ENCODE measurements at regions not wholly inside any gene's neighbourhood (a gene's known extent, or its start where the extent isn't known, plus 50 kb on each side); places are given as distances from the start of the nearest gene placed in this dataset.

DNA sequence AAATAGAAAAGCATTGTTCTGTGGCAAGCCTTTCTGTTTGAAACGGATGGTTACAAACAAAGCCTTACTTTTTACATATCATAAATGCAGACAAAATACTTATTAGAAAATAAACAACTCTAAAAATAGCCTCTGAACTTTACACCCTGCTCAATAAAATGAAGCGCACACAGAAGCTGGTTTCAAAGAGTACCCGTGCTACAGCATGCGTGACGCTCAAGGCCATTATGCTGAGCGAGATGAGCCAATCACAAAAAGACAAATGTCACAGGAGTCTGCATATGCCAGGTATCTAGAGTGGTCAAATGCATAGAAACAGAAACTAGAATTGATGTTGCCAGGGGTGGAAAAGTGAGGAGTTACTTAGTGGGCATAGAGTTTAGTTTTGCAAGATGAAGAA lies 326.5 kb upstream of the GATB start:
- H3K9me3 Mint-ChIP-seq = no peaks in the 10 kb centered on the region
- CTCF ChIA-PET = no interaction called here
- peaks cover 51% of the 10 kb centered on the region for H3K4me1 Mint-ChIP-seq
- no peak overlapping the region for H3K4me3 Mint-ChIP-seq
- no peak for DNase-seq
- H3K27me3 Mint-ChIP-seq = no peaks in the 10 kb centered on the region
- H3K27ac Mint-ChIP-seq = no peak overlapping the region
- H3K36me3 Mint-ChIP-seq = peaks cover 14% of the 10 kb centered on the region

DNA sequence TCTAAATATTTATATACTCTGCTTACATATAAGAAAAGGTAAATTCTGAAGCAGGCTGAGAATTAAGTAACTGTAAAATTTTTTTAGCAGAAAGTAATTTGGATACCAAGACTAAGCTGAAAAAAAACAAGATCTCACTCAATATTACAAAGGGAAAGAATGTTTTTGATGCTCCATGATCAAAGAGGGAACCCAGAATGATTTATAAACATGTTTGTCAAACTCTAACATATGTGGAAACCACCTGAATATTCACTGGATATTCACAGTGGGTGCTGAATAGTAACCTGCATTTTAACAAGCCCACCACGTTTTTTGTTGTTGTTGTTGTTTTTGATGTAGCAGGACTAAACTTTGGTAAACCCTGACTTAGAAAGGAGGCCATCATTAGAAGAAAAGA lies 324.9 kb upstream of the GATB start:
- H3K4me1 Mint-ChIP-seq = peaks cover 55% of the 10 kb centered on the region
- no peaks in the 10 kb centered on the region for H3K9me3 Mint-ChIP-seq
- H3K4me3 Mint-ChIP-seq = no peak overlapping the region
- H3K27ac Mint-ChIP-seq = no peak overlapping the region
- no peaks in the 10 kb centered on the region for H3K27me3 Mint-ChIP-seq
- DNase-seq = no peak
- peaks cover 23% of the 10 kb centered on the region for H3K36me3 Mint-ChIP-seq
- CTCF ChIA-PET = no interaction called here

DNA sequence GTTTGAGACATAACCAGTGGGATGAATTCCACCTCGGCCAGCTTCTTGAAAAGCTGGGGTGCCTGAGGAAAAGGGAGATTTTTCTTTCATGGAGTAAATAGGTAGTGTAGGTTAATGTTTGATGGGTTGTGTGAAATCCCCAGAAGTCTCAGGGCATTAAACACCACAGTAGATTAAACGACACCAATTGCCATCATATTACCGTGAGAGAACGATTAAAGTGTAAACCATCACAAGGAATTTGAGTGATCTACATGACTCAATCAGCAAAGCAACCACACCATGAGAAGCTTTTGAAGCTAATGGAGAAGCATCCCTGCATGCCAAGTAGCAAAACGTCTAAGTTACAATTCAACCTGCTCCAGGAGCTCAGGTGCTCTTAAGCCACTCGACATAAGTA lies 322.5 kb upstream of the GATB start:
- Mint-ChIP-seq H3K4me3 (no peak overlapping the region), H3K36me3 (peaks cover 19% of the 10 kb centered on the region), H3K9me3 (no peaks in the 10 kb centered on the region), H3K4me1 (peaks cover 60% of the 10 kb centered on the region), H3K27me3 (no peaks in the 10 kb centered on the region), H3K27ac (no peak overlapping the region)
- CTCF ChIA-PET = no interaction called here
- DNase-seq = no peak

DNA sequence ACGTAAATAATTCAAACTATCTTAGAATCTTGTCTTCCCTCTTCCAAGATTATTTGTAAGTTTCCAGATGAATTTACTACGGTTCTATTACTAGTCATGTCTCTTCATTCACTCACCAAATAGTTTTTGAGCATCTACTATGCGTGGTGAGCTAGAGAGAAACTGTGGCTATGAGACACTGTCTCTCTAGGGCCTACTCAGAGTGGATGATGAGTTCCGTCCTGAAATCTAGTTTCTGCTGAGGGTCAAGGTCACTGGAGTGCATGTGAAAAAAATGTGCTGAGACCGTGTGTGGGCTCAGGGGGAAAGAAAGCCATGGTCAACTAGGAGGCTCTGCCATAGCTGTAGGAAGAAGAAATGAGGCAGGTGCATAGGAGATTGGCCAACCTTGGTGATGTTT lies 320.2 kb upstream of the GATB start:
- no peak for DNase-seq
- H3K4me3 Mint-ChIP-seq = no peak overlapping the region
- peaks cover 28% of the 10 kb centered on the region for H3K36me3 Mint-ChIP-seq
- H3K4me1 Mint-ChIP-seq = peaks cover 69% of the 10 kb centered on the region
- peak overlapping the region; percentile 44 for H3K27ac Mint-ChIP-seq
- CTCF ChIA-PET = interaction anchor here (1.3 kb wide), 1 partner anchor 16 kb away, joined by 4 read pairs; no protein-coding TSS in a partner anchor
- peaks cover 7% of the 10 kb centered on the region for H3K9me3 Mint-ChIP-seq
- no peaks in the 10 kb centered on the region for H3K27me3 Mint-ChIP-seq

DNA sequence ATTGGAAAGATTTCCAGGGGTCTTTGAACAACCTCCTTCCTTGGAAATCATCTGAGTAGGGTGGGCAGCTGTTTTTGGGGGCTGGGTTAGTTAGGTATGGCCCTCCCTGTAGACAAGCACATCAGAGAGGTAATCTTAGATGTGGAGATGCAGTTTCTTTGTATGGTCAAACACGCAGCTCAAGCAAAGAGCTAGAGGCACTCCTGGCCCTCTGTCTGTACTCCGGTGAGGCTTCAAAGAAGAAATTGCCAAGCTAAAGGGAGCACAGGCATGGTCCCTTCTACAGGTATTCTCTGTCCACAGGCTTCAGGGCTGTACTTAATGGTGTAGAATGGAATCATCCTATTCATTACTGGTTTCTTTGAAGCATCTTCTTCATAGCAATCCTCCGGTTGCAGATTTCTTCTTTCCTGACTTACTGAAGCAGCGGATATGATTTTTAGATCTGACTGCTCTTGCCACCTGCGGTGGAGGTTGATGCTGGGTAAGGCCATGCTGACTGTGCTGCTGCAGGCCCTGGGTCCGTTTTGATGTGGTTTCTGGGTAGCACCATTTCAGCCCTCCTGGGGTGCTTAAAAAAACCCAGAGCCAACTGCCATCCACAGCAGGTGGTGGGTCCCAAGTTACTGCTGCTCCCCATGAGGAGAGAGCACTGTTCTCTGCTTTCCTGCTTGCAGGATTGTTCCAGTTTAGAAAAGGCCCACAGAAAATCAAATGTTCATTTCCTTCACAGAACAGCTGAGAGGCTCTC lies 318.9 kb upstream of the GATB start:
- peak overlapping the region; percentile 97 for H3K27ac Mint-ChIP-seq
- CTCF ChIA-PET = no interaction called here
- peaks cover 7% of the 10 kb centered on the region for H3K9me3 Mint-ChIP-seq
- peaks cover 65% of the 10 kb centered on the region for H3K4me1 Mint-ChIP-seq
- H3K27me3 Mint-ChIP-seq = no peaks in the 10 kb centered on the region
- DNase-seq = peak; percentile 76
- peaks cover 26% of the 10 kb centered on the region for H3K36me3 Mint-ChIP-seq
- H3K4me3 Mint-ChIP-seq = peak overlapping the region; percentile 17

DNA sequence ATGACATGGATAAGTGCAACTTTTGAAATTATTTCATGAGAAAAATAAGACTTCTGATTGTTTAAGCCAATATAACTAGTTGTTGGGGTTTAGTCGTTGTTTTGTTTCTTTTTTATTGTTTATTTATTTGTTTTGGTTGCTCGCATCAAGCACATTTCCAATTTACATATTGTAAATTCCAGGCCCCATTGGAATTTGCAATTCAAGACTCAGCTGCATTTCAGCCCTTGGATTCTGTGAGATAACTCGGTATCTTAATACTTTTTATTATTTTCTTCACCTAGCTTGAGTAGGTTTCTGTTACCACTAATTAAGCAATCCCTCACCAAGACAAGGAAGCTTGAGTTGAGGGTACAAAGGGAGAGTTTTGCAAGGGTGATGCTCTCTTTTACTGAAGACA lies 318.3 kb upstream of the GATB start:
- H3K27me3 Mint-ChIP-seq = no peaks in the 10 kb centered on the region
- H3K27ac Mint-ChIP-seq = peak overlapping the region; percentile 97
- H3K4me1 Mint-ChIP-seq = peaks cover 66% of the 10 kb centered on the region
- peaks cover 7% of the 10 kb centered on the region for H3K9me3 Mint-ChIP-seq
- no peak overlapping the region for H3K4me3 Mint-ChIP-seq
- peaks cover 26% of the 10 kb centered on the region for H3K36me3 Mint-ChIP-seq
- no peak for DNase-seq
- CTCF ChIA-PET = no interaction called here

DNA sequence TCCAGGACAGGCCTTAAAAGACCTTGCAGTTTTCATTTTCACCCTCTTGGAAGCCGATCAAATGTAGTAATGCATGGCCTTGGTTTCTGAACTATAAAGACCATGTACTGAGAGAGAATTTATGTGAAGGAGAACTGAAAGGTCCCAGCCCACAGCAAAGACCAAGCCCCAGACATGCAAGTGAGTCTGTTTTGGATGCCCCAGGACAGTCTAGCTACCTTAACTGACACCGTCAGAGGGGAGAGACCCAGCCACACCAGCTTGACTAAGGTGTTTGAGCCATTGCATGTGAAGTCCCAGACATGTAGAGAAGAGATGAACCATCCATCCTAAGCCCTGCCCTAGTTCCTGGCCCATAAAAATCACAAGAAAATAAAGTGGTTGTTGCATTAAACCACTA lies 316.8 kb upstream of the GATB start:
- Mint-ChIP-seq H3K9me3 (peaks cover 7% of the 10 kb centered on the region), H3K27me3 (no peaks in the 10 kb centered on the region), H3K27ac (no peak overlapping the region), H3K36me3 (peaks cover 23% of the 10 kb centered on the region), H3K4me3 (no peak overlapping the region), H3K4me1 (peaks cover 66% of the 10 kb centered on the region)
- CTCF ChIA-PET = no interaction called here
- DNase-seq = no peak

DNA sequence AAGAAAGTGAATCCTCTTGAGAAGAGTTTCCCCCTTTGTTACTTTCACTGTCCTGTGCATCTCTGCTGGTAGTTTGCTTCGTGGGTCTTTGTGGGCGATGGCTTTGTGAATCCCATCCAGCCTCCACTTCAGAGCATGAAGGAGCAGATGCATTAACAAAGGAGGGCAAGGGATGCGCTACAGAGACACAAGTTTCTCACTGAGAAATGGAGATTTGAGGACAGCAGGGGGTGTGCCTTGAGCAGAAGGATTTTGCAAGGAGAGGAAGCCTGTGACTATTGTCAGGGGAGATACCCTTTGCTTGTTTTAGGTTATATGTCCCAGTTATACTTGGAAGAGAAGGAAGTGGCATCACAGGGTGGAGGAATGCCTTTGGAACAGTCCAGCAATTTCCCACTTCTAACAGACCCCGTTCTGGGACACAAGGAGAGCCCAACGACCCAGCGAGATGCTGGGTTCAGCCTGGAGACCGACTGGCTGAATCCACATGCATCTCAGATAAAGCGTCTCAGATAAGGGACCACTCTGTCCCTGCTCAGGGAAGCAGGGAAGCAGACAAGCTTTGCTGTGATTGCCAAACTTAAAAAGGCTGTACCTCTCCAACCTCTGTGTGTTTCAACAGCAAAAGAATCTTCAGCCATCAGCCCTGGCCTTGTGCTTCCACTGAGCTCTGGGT lies 314.6 kb upstream of the GATB start:
- no peak overlapping the region for H3K27ac Mint-ChIP-seq
- peaks cover 12% of the 10 kb centered on the region for H3K36me3 Mint-ChIP-seq
- H3K4me1 Mint-ChIP-seq = peaks cover 45% of the 10 kb centered on the region
- H3K27me3 Mint-ChIP-seq = no peaks in the 10 kb centered on the region
- CTCF ChIA-PET = no interaction called here
- no peak overlapping the region for H3K4me3 Mint-ChIP-seq
- DNase-seq = no peak
- H3K9me3 Mint-ChIP-seq = peaks cover 9% of the 10 kb centered on the region

DNA sequence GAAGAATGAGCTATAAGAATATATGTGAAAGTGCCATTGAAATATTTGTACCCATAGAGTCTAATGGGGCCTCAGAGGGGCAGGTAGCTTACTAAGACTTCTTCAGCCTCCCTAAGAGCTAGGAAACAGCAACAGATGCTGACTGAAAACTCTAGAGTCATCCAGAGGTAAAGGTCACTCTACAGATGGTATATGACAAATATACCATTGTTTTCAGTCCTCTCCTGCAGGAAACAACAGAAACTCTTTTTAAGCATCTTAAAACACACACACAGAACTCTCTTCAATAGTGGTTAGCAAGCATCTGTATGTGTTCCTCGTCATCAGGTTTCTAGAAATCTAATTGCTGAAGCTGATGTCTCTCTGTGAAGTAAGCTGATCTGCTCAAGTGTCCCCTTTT lies 313.8 kb upstream of the GATB start:
- H3K27ac Mint-ChIP-seq = no peak overlapping the region
- H3K9me3 Mint-ChIP-seq = peaks cover 9% of the 10 kb centered on the region
- CTCF ChIA-PET = no interaction called here
- H3K4me1 Mint-ChIP-seq = peaks cover 37% of the 10 kb centered on the region
- H3K4me3 Mint-ChIP-seq = no peak overlapping the region
- DNase-seq = no peak
- no peaks in the 10 kb centered on the region for H3K27me3 Mint-ChIP-seq
- peaks cover 12% of the 10 kb centered on the region for H3K36me3 Mint-ChIP-seq

DNA sequence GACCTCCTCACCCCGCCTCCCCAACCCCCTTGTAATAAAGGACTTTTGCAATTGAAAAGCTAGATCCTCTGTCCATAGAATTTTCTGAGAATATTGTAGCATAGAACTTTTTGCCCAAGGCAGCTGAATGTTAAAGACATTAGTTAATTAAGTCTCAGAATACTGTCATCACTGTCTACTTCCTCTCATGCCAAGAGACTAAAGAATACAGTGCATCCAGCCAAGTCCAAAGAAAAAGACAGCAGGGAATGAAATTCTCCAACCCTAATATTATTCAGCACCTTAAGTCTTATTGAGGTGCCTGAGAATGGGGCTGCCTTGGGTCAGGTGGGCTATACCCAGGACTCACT lies 313.3 kb upstream of the GATB start:
- Mint-ChIP-seq H3K36me3 (peaks cover 13% of the 10 kb centered on the region), H3K9me3 (peaks cover 9% of the 10 kb centered on the region), H3K4me3 (no peak overlapping the region), H3K27me3 (no peaks in the 10 kb centered on the region), H3K27ac (no peak overlapping the region), H3K4me1 (peaks cover 34% of the 10 kb centered on the region)
- CTCF ChIA-PET = no interaction called here
- no peak for DNase-seq

DNA sequence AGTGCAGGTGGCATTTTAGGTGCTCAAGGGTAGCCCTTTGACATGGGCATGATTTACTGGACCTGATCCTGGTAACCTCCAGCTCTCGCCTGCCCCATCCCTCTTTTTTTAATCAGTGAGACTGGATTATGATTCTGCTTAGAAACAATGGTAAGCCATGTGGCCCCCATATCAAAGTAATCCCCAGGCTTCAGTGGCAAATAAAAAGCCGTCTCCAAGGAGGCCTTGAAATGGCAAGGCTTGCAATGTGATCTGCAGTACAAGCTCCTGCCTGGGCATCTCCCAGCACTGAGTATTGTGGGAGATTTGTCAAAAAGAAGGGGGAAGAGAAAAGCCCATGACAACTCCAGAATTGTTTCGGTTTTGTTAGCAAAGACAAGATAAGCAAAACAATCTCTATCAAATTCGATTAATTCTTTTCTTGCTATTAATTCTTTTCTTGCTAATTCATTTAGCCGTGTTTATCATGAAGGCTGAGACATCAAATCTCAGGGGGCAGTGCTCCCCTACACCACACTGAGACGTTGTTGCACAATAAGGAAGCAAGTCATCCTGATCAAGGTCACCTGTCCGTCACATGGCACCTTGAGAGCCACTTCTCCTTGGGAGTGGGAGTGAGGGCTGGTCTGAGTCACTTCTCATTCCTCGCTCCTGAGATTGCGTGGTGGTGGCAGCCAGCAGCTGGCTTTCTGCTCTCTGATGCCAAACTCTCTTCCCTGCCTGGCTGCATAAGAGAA lies 312.7 kb upstream of the GATB start:
- Mint-ChIP-seq H3K9me3 (peaks cover 12% of the 10 kb centered on the region), H3K4me3 (no peak overlapping the region), H3K4me1 (peaks cover 34% of the 10 kb centered on the region), H3K27me3 (no peaks in the 10 kb centered on the region), H3K27ac (no peak overlapping the region), H3K36me3 (peaks cover 18% of the 10 kb centered on the region)
- CTCF ChIA-PET = no interaction called here
- DNase-seq = no peak

DNA sequence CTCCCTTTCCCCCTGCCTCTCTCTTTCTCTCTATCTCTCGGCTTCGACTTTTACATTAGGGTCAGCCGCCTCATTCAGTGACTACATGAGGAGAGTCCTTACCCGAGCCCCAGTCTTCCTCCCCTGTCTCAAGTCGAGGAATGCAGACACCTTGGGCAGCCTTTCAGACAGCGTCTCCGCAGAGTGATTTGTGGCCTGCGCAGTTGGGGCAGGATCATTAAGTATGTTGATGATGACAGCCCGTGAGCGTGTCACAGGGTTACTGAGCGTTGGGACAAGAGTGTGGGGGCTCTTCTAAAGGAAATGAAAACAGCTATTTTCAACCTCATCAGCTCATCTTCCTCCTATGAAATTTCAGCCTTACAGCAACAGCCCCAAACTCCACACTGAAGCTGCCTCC lies 312.1 kb upstream of the GATB start:
- DNase-seq = no peak
- Mint-ChIP-seq H3K4me1 (peaks cover 32% of the 10 kb centered on the region), H3K4me3 (no peak overlapping the region), H3K9me3 (peaks cover 13% of the 10 kb centered on the region), H3K27me3 (no peaks in the 10 kb centered on the region), H3K27ac (no peak overlapping the region), H3K36me3 (peaks cover 18% of the 10 kb centered on the region)
- CTCF ChIA-PET = no interaction called here

DNA sequence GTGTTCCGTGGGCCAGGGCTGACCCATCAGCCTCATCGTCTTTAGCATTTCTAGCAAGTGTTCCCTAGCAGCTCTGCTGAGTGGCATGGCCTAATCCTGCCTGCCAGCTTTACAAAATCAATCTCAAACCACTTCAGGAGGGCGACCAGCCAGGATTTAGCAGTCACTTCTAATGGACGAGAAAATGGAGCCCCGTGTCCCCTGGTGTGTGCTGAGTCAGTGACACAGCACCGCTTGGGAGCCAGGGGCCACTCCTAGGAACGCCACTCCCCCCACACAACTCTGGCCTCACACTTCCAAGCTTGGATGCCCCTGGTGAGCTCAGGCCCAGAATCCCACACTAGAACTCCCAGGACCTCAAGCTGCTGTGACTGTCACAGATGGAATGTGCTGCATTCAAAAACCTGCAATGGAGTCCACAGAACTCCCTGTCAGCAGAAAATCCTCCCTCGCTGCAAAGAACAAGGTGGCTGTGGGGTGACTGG lies 311.2 kb upstream of the GATB start:
- no peak overlapping the region for H3K4me3 Mint-ChIP-seq
- no peak for DNase-seq
- CTCF ChIA-PET = interaction anchor here (1.4 kb wide), 1 partner anchor 14 kb away, joined by 3 read pairs; no protein-coding TSS in a partner anchor
- no peaks in the 10 kb centered on the region for H3K27me3 Mint-ChIP-seq
- H3K9me3 Mint-ChIP-seq = peaks cover 9% of the 10 kb centered on the region
- H3K27ac Mint-ChIP-seq = no peak overlapping the region
- peaks cover 24% of the 10 kb centered on the region for H3K4me1 Mint-ChIP-seq
- H3K36me3 Mint-ChIP-seq = peaks cover 12% of the 10 kb centered on the region

DNA sequence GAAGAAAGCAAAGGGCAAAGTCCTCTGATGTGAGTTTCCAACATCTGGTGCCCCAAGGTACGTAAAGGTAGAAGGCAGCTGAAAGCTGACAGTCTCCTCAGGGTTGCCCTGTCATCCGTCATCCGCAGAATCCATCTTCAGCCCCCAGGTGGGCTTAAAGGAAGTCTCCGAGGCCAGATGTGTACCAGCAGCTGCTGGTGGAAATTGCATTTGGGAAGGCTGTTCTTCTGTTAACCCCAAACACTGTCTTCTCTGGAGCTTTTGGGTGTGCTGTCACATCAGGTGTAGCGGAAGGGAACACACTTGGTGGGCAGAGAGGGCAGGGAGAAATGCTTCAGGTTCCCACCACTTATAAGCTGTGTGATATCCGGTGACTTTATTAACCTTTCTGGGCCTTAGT lies 310.0 kb upstream of the GATB start:
- H3K4me3 Mint-ChIP-seq = no peak overlapping the region
- H3K9me3 Mint-ChIP-seq = peaks cover 10% of the 10 kb centered on the region
- peaks cover 9% of the 10 kb centered on the region for H3K36me3 Mint-ChIP-seq
- H3K4me1 Mint-ChIP-seq = peaks cover 25% of the 10 kb centered on the region
- no peaks in the 10 kb centered on the region for H3K27me3 Mint-ChIP-seq
- CTCF ChIA-PET = no interaction called here
- H3K27ac Mint-ChIP-seq = no peak overlapping the region
- no peak for DNase-seq

DNA sequence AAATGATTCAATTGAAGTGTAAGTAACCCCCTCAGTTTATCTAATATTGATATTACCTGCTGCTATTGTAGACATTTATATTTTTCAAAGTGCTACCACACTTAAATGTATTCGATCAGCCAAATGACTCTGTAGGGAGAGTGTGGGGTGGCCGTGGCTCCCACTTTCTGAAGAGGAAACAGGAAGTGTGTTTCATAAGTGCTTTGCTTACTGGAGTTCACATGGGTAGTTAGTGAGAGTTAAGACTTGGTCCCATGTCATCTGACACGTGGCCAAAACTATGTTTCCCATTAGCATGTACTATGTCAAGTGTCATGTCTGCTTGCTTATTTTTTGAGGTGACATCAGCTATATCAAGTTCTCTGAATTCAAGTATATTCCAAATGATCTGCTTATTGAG lies 308.1 kb upstream of the GATB start:
- DNase-seq = no peak
- H3K27me3 Mint-ChIP-seq = no peaks in the 10 kb centered on the region

More for the DNA sequence above, 308.1 kb upstream of the GATB start:
- Mint-ChIP-seq H3K36me3 (peaks cover 9% of the 10 kb centered on the region), H3K4me1 (peaks cover 31% of the 10 kb centered on the region), H3K27ac (no peak overlapping the region), H3K4me3 (no peak overlapping the region), H3K9me3 (peaks cover 10% of the 10 kb centered on the region)
- CTCF ChIA-PET = no interaction called here

Measured in activated naive CD4-positive, alpha-beta T cell treated with anti-CD3 and anti-CD28 coated beads, Interleukin-2, amount 10 ng/mL, durations not matched to agents 7 days and 5 days (primary cell).